ENCODE measurements at regions not wholly inside any gene's neighbourhood (a gene's known extent, or its start where the extent isn't known, plus 50 kb on each side); places are given as distances from the start of the nearest gene placed in this dataset.
"Not testable (repeated sequence)": the region's sequence is repeated elsewhere in the genome, so short reads cannot be mapped to it uniquely, and the experiment has no call there.

- DNase-seq; H3K27me3 ChIP-seq (ENCODE audit: control insufficient read depth, insufficient read depth, low read length); H3K36me3 ChIP-seq (replicated peaks; ENCODE audit: control insufficient read depth, insufficient read depth, low read length); H3K4me3 ChIP-seq (ENCODE audit: insufficient read depth, low read depth, low read length): not testable (repeated sequence)
These were observed 3937.8 kb downstream of the SRGAP2C start for GRCh38 chr1:125122579-125122978.

All from H7 (cell line).